Fibroblast of skin of left quadriceps (primary cell): ENCODE measurements at regions not wholly inside any gene's neighbourhood (a gene's known extent, or its start where the extent isn't known, plus 50 kb on each side); places are given as distances from the start of the nearest gene placed in this dataset.

Source experiments
- DNase-seq, 2 experiments: peaks; one replicate each; pipeline ENCODE4 v3.0.0-alpha.2; 2013; ENCODE audit warnings: low read depth in 2 of 2

- no peak for DNase-seq
Measured at GRCh38 chr5:2291146-2291840, 408.6 kb upstream of the IRX4 start.

DNA sequence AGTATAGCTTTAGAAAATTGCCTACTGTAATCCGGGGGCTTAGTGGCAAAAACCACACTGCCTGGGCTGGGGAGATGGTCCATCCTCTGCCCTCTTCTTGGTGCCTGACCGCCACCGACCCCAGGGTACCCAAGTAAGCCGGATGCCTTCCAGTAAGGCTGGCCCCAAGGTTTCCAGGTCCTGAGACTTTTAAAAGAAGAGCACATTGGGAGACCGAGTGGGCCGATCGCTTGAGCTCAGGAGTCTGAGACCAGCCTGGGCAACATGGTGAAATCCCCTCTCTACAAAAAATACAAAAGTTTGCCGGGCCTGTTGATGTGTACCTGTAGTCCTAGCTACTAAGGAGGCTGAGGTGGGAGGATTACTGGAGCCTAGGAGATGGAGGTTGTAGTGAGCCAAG lies 406.7 kb upstream of the IRX4 start:
- no peak for DNase-seq

- DNase-seq, result no peak
Measured at GRCh38 chr5:2288968-2289367, 406.2 kb upstream of the IRX4 start.

DNA sequence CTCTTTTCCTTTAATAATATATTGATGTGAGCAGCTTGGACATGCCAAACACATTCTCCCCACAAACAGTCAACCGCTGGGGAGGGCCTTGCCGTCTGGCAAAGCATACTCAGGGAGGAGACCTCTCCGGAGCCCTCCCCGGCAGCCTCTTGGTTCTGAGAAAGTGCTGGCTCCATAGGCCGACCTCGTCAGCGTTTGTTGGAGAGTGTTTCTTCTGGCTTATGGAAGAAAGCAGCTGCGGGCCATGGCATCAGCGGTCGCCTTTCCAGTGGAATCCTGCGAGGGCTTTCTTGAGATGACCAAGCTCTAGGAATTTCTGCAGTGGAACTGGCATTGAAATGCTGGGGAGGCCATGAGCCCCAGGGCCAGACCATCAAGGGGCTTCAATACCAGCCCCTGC lies 405.7 kb upstream of the IRX4 start:
- DNase-seq, result no peak

DNA sequence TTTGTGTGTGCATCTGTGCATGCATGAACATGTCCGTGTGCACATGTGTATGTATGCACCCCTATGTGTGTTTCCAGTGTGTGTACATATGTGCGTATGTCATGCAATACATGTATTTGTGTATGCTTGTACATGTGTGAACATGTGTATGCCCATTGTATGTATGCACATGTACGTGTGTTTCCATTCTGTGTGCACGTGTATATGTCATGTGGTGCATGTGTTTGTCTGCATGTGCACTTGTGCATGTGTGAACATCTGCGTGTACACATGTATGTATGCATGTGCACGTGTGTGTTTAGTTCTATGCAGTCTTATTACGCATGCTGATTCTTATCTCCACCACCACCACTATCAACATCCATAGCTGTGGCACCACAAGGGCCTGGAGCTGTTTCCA lies 403.5 kb upstream of the IRX4 start:
- no peak for DNase-seq

GRCh38 chr5:2284678-2285077 lies 402.0 kb upstream of the IRX4 start:
- no peak for DNase-seq

GRCh38 chr5:2283481-2284045 lies 400.8 kb upstream of the IRX4 start:
- DNase-seq, result no peak

DNA sequence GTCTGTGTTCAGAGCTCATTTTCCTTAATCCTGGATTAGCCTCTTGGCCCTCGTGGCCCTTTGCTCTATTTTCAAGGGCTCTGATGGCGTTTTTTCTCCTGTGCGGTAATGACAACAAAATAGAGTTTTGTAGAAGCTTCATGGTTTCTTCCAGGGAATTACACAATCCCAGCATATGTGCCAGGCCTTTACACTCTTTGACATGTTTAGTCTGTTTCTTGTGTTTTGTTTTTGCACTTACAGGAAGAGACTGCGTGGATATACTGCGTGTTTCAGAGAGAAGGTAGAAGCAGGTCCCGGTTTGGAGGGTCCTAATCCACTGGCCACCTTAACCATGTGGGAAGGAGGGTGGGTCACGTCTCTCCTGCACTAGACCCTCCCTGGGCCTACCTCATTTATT lies 400.2 kb upstream of the IRX4 start:
- no peak for DNase-seq

DNA sequence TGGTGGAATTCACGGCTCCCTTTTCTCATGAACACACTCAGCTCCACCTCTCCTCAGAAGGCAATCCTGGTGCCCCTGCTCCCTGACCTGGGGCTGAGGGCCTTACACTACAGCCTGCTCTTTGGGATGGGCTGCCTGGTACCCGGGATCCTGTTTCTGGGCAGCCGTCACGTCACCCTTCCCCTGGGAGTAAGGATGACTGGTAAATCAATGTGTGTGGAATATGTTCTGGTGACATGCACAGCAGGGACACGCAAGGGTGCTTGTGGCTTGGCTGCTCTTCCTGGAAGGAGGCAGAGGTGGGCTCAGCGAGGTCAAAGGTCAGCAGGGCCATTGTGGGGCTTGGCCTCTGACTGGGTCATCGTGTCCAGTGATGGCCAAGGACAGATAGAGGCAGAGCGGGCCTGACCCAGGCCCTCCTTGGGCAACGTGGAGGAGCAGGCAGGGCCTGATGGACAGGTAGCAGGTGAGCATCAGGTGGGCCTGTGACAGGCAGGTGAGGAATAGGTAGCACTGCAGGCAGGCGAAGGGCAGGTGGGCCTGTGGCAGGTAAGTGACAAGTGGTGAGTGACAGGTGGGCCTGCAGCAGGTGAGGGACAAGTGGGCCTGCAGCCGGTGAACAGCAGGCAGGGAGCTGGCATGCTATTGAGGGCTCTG lies 399.4 kb upstream of the IRX4 start:
- no peak for DNase-seq

DNA sequence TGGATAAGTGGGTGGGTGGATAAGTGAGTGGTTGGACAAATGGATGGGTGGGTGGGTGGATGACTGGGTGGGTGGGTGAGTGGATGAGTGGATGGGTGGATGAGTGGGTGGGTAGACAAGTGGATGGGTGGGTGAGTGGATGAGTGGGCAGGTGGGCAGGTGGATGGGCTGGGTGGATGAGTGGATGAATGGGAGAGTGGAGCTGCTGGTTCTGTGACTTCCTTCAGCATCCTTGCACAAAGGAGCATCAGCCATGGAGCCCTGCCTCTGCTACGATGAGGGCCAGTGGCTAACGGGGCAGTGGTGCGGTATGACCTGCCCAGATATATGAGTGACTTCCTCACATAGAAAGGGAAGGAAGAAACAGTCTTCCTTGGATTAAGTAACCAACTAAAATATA lies 398.7 kb upstream of the IRX4 start:
- no peak for DNase-seq

DNA sequence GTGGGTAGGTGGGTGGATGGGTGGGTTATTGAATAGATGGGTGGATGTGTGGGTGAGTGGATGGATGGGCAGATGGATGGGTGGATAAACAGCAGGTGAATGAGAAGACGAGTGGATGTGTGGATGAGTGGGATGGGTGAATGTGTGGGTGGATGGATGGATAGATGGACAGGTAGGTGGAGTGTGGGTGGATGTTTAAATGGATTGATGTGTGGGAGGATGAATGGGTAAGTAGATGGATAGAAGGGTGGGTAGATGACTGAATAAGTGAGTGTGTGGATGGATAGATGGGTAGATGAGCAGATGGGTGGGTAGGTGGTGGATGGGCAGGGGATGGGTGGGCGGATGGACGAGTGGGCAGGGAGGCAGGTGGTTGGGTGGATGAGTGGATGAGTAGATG lies 397.6 kb upstream of the IRX4 start:
- DNase-seq, result no peak

GRCh38 chr5:2278825-2279456 lies 396.2 kb upstream of the IRX4 start:
- DNase-seq, result no peak

DNA sequence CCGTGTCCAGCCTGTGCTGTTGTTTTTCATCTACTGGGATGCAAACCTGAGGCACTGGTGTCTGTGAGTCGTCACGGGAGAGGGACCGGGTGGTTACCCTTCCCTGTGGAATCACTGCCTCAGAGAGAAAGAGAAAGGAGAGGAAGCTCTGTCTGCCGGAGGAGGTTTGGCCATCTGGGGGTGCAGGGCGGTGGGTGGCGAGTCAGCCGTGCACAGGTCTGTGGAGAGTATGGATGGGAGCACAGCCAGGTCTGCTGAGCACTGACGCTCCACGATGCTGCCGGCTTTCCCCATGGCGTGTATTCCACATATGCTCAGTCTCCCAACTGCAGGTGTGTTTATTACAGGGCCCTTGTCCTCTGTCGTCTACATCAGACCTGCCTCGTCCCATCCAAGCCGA lies 395.2 kb upstream of the IRX4 start:
- DNase-seq, result no peak

GRCh38 chr5:2276101-2276500 lies 393.4 kb upstream of the IRX4 start:
- DNase-seq, result no peak

DNA sequence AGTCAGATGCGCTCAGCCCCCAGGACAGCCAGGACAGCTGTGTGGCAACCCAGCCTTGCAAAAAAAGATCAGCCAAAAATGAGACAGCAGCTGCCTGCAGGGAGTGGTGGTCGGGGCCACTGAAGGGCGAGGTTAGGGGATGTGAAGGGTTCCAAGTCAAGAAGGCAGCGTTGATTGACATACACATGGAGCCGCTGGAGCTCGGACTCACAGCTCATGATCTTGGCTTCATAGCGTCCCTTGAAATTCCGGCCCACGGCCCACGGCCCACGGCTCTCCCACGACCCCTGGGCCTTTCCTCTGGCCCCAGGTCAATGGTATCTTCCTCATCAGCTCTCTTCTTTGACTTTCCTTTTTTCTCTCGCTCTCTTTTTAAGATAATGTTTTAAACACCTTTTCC lies 390.0 kb upstream of the IRX4 start:
- DNase-seq, result no peak

GRCh38 chr5:2272039-2272438 lies 389.3 kb upstream of the IRX4 start:
- no peak for DNase-seq

DNA sequence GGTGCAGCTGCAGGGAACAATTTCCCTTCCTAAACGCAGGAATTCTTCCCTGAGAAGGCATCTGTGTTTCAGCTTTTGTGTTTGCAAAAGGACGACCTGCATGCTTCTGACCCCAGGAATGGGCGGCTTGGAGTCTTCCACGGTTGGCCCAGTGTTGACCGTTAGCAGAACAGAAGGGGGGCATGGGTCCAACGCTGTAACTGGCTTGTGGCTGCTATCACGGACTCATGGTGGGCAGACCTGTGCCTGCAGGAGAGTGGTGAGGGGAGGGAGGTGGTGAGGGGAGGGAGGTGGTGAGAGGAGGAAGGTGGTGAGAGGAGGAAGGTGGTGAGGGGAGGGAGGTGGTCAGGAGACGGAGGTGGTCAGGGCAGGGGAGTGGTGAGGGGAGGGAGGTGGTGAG lies 388.6 kb upstream of the IRX4 start:
- DNase-seq, result no peak

DNA sequence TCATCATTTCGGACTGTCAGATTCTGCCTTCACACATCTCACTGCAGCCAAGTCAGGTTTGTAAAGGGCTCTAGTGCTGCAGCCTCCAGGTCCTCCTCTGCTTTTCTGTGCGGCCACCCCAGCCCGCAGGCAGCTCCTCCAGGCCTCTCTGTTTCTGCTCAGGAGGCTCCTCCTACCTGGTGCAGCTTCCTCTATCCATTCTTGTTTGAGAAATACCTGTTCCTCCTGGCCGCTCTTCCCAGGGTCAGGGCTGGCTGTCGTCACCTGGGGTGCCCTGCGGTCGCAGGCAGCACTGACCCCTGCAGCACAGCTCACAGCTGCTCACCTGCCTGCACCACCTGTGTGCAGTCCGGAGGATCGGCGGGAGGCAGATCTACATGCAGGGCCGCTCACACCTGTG lies 387.7 kb upstream of the IRX4 start:
- DNase-seq, result no peak

DNA sequence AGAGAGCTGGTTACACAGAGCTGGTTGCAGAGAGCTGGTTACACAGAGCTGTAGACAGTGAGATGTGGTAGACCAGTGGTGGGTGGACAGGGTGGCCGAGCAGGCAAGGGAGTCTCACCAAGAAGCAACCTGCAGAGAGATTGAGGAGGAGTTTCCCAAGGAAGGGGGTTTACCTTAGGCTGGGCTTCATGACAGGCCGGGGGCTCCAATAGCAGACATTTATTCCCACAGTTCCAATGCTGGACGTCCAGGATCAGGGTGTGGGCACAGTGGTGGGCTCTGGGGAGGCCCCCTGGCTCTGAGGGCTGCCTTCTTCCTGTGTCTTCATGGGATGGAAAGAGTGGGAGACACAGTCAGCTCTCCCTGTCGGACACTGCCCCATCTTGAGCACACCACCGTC lies 386.9 kb upstream of the IRX4 start:
- no peak for DNase-seq

DNA sequence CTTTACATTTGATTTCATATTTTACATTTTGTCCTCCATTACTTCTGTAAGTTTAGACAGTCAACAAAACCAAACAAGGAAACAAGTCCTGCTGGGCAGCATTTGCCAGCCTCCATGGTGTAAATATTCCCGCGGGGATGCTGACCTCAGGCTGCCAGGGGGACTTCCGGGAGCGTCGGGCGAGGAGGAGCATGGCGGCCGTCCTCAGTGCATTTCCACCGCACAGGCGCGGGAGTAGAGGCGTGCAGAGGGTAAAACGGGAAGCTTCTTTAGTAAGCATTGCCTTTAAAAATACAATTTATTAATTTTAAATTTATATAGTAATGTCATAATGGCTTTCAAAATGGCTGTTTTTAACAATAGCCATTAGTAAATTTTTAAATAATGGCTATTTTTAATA lies 385.3 kb upstream of the IRX4 start:
- no peak for DNase-seq

DNA sequence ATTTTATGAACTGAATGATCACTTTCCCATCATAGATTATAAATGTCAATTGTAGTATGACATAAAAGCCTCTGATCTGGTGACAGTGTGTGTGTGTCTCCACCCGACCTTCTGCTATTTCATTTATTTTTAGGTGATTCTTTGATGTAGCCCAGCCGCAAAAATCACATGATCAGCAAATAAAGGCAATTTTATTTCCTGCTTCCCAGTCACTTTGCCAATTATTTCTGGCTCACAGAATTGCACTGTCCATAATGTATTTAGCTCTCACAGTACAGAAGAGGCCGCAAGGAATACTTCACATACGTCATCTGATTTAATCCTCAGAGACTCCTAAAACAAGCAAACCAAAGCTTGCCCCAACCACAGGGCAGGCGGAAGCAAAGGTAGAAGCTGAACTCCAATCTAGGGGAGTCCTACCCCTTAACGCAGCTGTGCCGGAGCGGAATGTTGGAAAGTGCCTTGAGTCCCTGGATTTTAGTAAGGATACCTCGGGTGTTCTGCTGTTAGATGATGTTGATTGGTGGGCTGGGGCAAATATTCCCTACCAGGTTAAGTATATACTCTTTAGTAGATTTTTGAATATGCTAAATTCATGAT lies 384.0 kb upstream of the IRX4 start:
- DNase-seq, result no peak

GRCh38 chr5:2265341-2265740 lies 382.6 kb upstream of the IRX4 start:
- DNase-seq, result no peak

GRCh38 chr5:2263763-2264162 lies 381.0 kb upstream of the IRX4 start:
- no peak for DNase-seq
